ENCODE measurements at regions not wholly inside any gene's neighbourhood (a gene's known extent, or its start where the extent isn't known, plus 50 kb on each side); places are given as distances from the start of the nearest gene placed in this dataset.
"Not testable (repeated sequence)": the region's sequence is repeated elsewhere in the genome, so short reads cannot be mapped to it uniquely, and the experiment has no call there.

GRCh38 chr11:50182486-50182885 is 149.8 kb downstream of the OR4C45 start:
- Mint-ChIP-seq H3K27ac (no peak overlapping the region), H3K4me3 (no peak overlapping the region), H3K9me3 (peaks cover 6 to 46% (median 14%) of the 10 kb centered on the region in 11 donors), H3K27me3 (no peaks in the 10 kb centered on the region), H3K4me1 (no peaks in the 10 kb centered on the region), H3K36me3 (no peaks in the 10 kb centered on the region)
- no peaks in the 10 kb centered on the region for H3K4me1 ChIP-seq (ENCODE audit: control insufficient read depth in 2 of 2, insufficient read depth in 2 of 2, low read length in 2 of 2)
- H3K4me3 ChIP-seq (ENCODE audit: low read length), result no peak overlapping the region
- intact Hi-C loops (cut with micrococcal nuclease), result no loop called here
- H3K36me3 ChIP-seq (ENCODE audit: control insufficient read depth in 2 of 3, insufficient read depth in 3 of 3, low read length in 3 of 3), result no peaks in the 10 kb centered on the region
- POLR2A ChIA-PET, result no interaction called here
- H3K9me3 ChIP-seq (ENCODE audit: control insufficient read depth in 2 of 3, low read length in 3 of 3), result no peaks in the 10 kb centered on the region
- no peaks in the 10 kb centered on the region for H3K27me3 ChIP-seq (ENCODE audit: control insufficient read depth in 2 of 2, insufficient read depth in 2 of 2, low read length in 2 of 2)
- CTCF ChIA-PET, result no interaction called here
- no peak for DNase-seq
- no peak overlapping the region for H3K27ac ChIP-seq (ENCODE audit: low read depth, low read length)
- no peak for ATAC-seq

GRCh38 chr11:50183170-50183569 is 150.5 kb downstream of the OR4C45 start:
- H3K9me3 ChIP-seq (ENCODE audit: control insufficient read depth in 2 of 3, low read length in 3 of 3); DNase-seq; H3K4me1 ChIP-seq (ENCODE audit: control insufficient read depth in 2 of 2, insufficient read depth in 2 of 2, low read length in 2 of 2); CTCF ChIA-PET; H3K4me3 ChIP-seq (ENCODE audit: low read length); H3K4me3 Mint-ChIP-seq; H3K4me1 Mint-ChIP-seq; intact Hi-C loops (cut with micrococcal nuclease); ATAC-seq; H3K36me3 Mint-ChIP-seq; H3K27ac ChIP-seq (ENCODE audit: low read depth, low read length); H3K36me3 ChIP-seq (ENCODE audit: control insufficient read depth in 2 of 3, insufficient read depth in 3 of 3, low read length in 3 of 3); H3K27me3 Mint-ChIP-seq; H3K27ac Mint-ChIP-seq; H3K27me3 ChIP-seq (ENCODE audit: control insufficient read depth in 2 of 2, insufficient read depth in 2 of 2, low read length in 2 of 2); POLR2A ChIA-PET: not testable (repeated sequence)
- peaks cover 6 to 45% (median 13%) of the 10 kb centered on the region in 11 donors for H3K9me3 Mint-ChIP-seq

GRCh38 chr11:50186146-50186545 is 153.5 kb downstream of the OR4C45 start:
- DNase-seq (no peak), ATAC-seq (no peak)
- Histone ChIP-seq H3K27ac (ENCODE audit: low read depth, low read length) (no peak overlapping the region), H3K4me3 (ENCODE audit: low read length) (no peak overlapping the region), H3K27me3 (ENCODE audit: control insufficient read depth in 2 of 2, insufficient read depth in 2 of 2, low read length in 2 of 2) (no peaks in the 10 kb centered on the region), H3K9me3 (ENCODE audit: control insufficient read depth in 2 of 3, low read length in 3 of 3) (no peaks in the 10 kb centered on the region), H3K36me3 (ENCODE audit: control insufficient read depth in 2 of 3, insufficient read depth in 3 of 3, low read length in 3 of 3) (no peaks in the 10 kb centered on the region), H3K4me1 (ENCODE audit: control insufficient read depth in 2 of 2, insufficient read depth in 2 of 2, low read length in 2 of 2) (no peaks in the 10 kb centered on the region)
- ChIA-PET POLR2A (no interaction called here), CTCF (no interaction called here)
- H3K9me3 Mint-ChIP-seq, result peaks cover 4 to 50% (median 15%) of the 10 kb centered on the region in 11 donors
- H3K4me1 Mint-ChIP-seq, result no peaks in the 10 kb centered on the region
- no peaks in the 10 kb centered on the region for H3K36me3 Mint-ChIP-seq
- H3K27me3 Mint-ChIP-seq, result no peaks in the 10 kb centered on the region
- no peak overlapping the region for H3K27ac Mint-ChIP-seq
- H3K4me3 Mint-ChIP-seq, result no peak overlapping the region
- intact Hi-C loops (cut with micrococcal nuclease), result no loop called here

GRCh38 chr11:50187220-50187619 is 154.5 kb downstream of the OR4C45 start:
- Histone ChIP-seq H3K27ac (ENCODE audit: low read depth, low read length) (no peak overlapping the region), H3K36me3 (ENCODE audit: control insufficient read depth in 2 of 3, insufficient read depth in 3 of 3, low read length in 3 of 3) (no peaks in the 10 kb centered on the region), H3K4me3 (ENCODE audit: low read length) (no peak overlapping the region), H3K9me3 (ENCODE audit: control insufficient read depth in 2 of 3, low read length in 3 of 3) (no peaks in the 10 kb centered on the region), H3K4me1 (ENCODE audit: control insufficient read depth in 2 of 2, insufficient read depth in 2 of 2, low read length in 2 of 2) (no peaks in the 10 kb centered on the region), H3K27me3 (ENCODE audit: control insufficient read depth in 2 of 2, insufficient read depth in 2 of 2, low read length in 2 of 2) (no peaks in the 10 kb centered on the region)
- no peak for DNase-seq
- Mint-ChIP-seq H3K4me1 (no peaks in the 10 kb centered on the region), H3K9me3 (peaks cover 2 to 47% (median 12%) of the 10 kb centered on the region in 11 donors), H3K27me3 (no peaks in the 10 kb centered on the region), H3K4me3 (no peak overlapping the region), H3K36me3 (no peaks in the 10 kb centered on the region), H3K27ac (no peak overlapping the region)
- ChIA-PET CTCF (no interaction called here), POLR2A (no interaction called here)
- ATAC-seq, result no peak
- intact Hi-C loops (cut with micrococcal nuclease), result no loop called here

GRCh38 chr11:50188040-50188439 is 155.4 kb downstream of the OR4C45 start:
- Histone ChIP-seq H3K27me3 (ENCODE audit: control insufficient read depth in 2 of 2, insufficient read depth in 2 of 2, low read length in 2 of 2) (no peaks in the 10 kb centered on the region), H3K4me3 (ENCODE audit: low read length) (no peak overlapping the region), H3K4me1 (ENCODE audit: control insufficient read depth in 2 of 2, insufficient read depth in 2 of 2, low read length in 2 of 2) (no peaks in the 10 kb centered on the region), H3K36me3 (ENCODE audit: control insufficient read depth in 2 of 3, insufficient read depth in 3 of 3, low read length in 3 of 3) (no peaks in the 10 kb centered on the region), H3K9me3 (ENCODE audit: control insufficient read depth in 2 of 3, low read length in 3 of 3) (no peaks in the 10 kb centered on the region), H3K27ac (ENCODE audit: low read depth, low read length) (no peak overlapping the region)
- ChIA-PET CTCF (no interaction called here), POLR2A (no interaction called here)
- Mint-ChIP-seq H3K9me3 (peaks cover 1 to 48% (median 12%) of the 10 kb centered on the region in 11 donors), H3K27me3 (no peaks in the 10 kb centered on the region), H3K4me3 (no peak overlapping the region), H3K27ac (no peak overlapping the region), H3K4me1 (no peaks in the 10 kb centered on the region), H3K36me3 (no peaks in the 10 kb centered on the region)
- DNase-seq (no peak), ATAC-seq (no peak)
- intact Hi-C loops (cut with micrococcal nuclease), result no loop called here

- CTCF ChIA-PET, result no interaction called here
Observed at GRCh38 chr11:50192743-50193142, 160.1 kb downstream of the OR4C45 start.

GRCh38 chr11:50214376-50214775 is 181.7 kb downstream of the OR4C45 start:
- Mint-ChIP-seq H3K27ac (no peak overlapping the region), H3K9me3 (peaks cover 10 to 50% (median 25%) of the 10 kb centered on the region in 11 donors), H3K27me3 (no peaks in the 10 kb centered on the region), H3K36me3 (no peaks in the 10 kb centered on the region), H3K4me1 (no peaks in the 10 kb centered on the region), H3K4me3 (no peak overlapping the region)
- no peaks in the 10 kb centered on the region for H3K27me3 ChIP-seq (ENCODE audit: control insufficient read depth in 2 of 2, insufficient read depth in 2 of 2, low read length in 2 of 2)
- H3K9me3 ChIP-seq (ENCODE audit: control insufficient read depth in 2 of 3, low read length in 3 of 3), result peaks cover 0 to 3% (median 0%) of the 10 kb centered on the region in 3 experiments
- POLR2A ChIA-PET, result no interaction called here
- no peak overlapping the region for H3K27ac ChIP-seq (ENCODE audit: low read depth, low read length)
- intact Hi-C loops (cut with micrococcal nuclease), result no loop called here
- H3K36me3 ChIP-seq (ENCODE audit: control insufficient read depth in 2 of 3, insufficient read depth in 3 of 3, low read length in 3 of 3), result no peaks in the 10 kb centered on the region
- DNase-seq (no peak), ATAC-seq (no peak)
- CTCF ChIA-PET, result interaction anchor here (0.7 kb wide), 1 partner anchor 36 kb away, joined by 3 read pairs; no protein-coding TSS in a partner anchor
- no peaks in the 10 kb centered on the region for H3K4me1 ChIP-seq (ENCODE audit: control insufficient read depth in 2 of 2, insufficient read depth in 2 of 2, low read length in 2 of 2)
- H3K4me3 ChIP-seq (ENCODE audit: low read length), result no peak overlapping the region

More at GRCh38 chr11:50192743-50193142, 160.1 kb downstream of the OR4C45 start:
- peaks cover 3 to 54% (median 19%) of the 10 kb centered on the region in 11 donors for H3K9me3 Mint-ChIP-seq
- intact Hi-C loops (cut with micrococcal nuclease), result no loop called here
- no peaks in the 10 kb centered on the region for H3K4me1 Mint-ChIP-seq
- no peak for ATAC-seq
- no peak overlapping the region for H3K4me3 ChIP-seq (ENCODE audit: low read length)
- no peak overlapping the region for H3K27ac ChIP-seq (ENCODE audit: low read depth, low read length)
- H3K27me3 Mint-ChIP-seq, result no peaks in the 10 kb centered on the region
- no peaks in the 10 kb centered on the region for H3K9me3 ChIP-seq (ENCODE audit: control insufficient read depth in 2 of 3, low read length in 3 of 3)
- no peak overlapping the region for H3K27ac Mint-ChIP-seq
- H3K36me3 Mint-ChIP-seq, result no peaks in the 10 kb centered on the region
- no peaks in the 10 kb centered on the region for H3K4me1 ChIP-seq (ENCODE audit: control insufficient read depth in 2 of 2, insufficient read depth in 2 of 2, low read length in 2 of 2)
- DNase-seq, result no peak
- POLR2A ChIA-PET, result no interaction called here
- H3K4me3 Mint-ChIP-seq, result no peak overlapping the region
- H3K36me3 ChIP-seq (ENCODE audit: control insufficient read depth in 2 of 3, insufficient read depth in 3 of 3, low read length in 3 of 3), result no peaks in the 10 kb centered on the region
- no peaks in the 10 kb centered on the region for H3K27me3 ChIP-seq (ENCODE audit: control insufficient read depth in 2 of 2, insufficient read depth in 2 of 2, low read length in 2 of 2)
